Mononuclear cell (primary cell): ENCODE measurements at regions not wholly inside any gene's neighbourhood (a gene's known extent, or its start where the extent isn't known, plus 50 kb on each side); places are given as distances from the start of the nearest gene placed in this dataset.
"Not testable (repeated sequence)": the region's sequence is repeated elsewhere in the genome, so short reads cannot be mapped to it uniquely, and the experiment has no call there.

Source experiments
- H3K27me3 ChIP-seq: 2 replicates; pipeline ENCODE4 v1.6.0; 2011; ENCODE audit warnings: low read length, control low read depth; ENCODE audit not compliant: insufficient read depth
- H3K4me1 ChIP-seq: 2 replicates; pipeline ENCODE4 v1.5.1; 2011; ENCODE audit warnings: mild to moderate bottlenecking, low read length, control low read depth; ENCODE audit not compliant: insufficient read depth
- H3K4me3 ChIP-seq: 2 replicates; pipeline ENCODE4 v1.5.1; 2011; ENCODE audit warnings: mild to moderate bottlenecking, low read length, moderate library complexity
- H3K9me3 ChIP-seq: 2 replicates; pipeline ENCODE4 v1.5.1; 2011; ENCODE audit warnings: low read depth, mild to moderate bottlenecking, control low read depth, low read length

GRCh38 chr12:127146991-127147718, 1119.8 kb upstream of the TMEM132C start:
- no peak overlapping the region for H3K4me3 ChIP-seq
- no peaks in the 10 kb centered on the region for H3K9me3 ChIP-seq
- no peaks in the 10 kb centered on the region for H3K4me1 ChIP-seq
- H3K27me3 ChIP-seq, result no peaks in the 10 kb centered on the region

- Histone ChIP-seq H3K4me1 (no peaks in the 10 kb centered on the region), H3K4me3 (no peak overlapping the region), H3K9me3 (no peaks in the 10 kb centered on the region), H3K27me3 (no peaks in the 10 kb centered on the region)
Measured at GRCh38 chr12:127147724-127148123, 1119.2 kb upstream of the TMEM132C start.

GRCh38 chr12:127148318-127148717, 1118.7 kb upstream of the TMEM132C start:
- Histone ChIP-seq H3K27me3 (no peaks in the 10 kb centered on the region), H3K9me3 (no peaks in the 10 kb centered on the region), H3K4me3 (no peak overlapping the region), H3K4me1 (no peaks in the 10 kb centered on the region)

- Histone ChIP-seq H3K9me3 (no peaks in the 10 kb centered on the region), H3K27me3 (no peaks in the 10 kb centered on the region), H3K4me1 (no peaks in the 10 kb centered on the region), H3K4me3 (no peak overlapping the region)
Measured at GRCh38 chr12:127149226-127149964, 1117.6 kb upstream of the TMEM132C start.

GRCh38 chr12:127150028-127150427, 1116.9 kb upstream of the TMEM132C start:
- Histone ChIP-seq H3K4me3 (no peak overlapping the region), H3K9me3 (no peaks in the 10 kb centered on the region), H3K4me1 (no peaks in the 10 kb centered on the region), H3K27me3 (no peaks in the 10 kb centered on the region)

- no peak overlapping the region for H3K4me3 ChIP-seq
- no peaks in the 10 kb centered on the region for H3K27me3 ChIP-seq
- H3K9me3 ChIP-seq, result no peaks in the 10 kb centered on the region
- H3K4me1 ChIP-seq, result no peaks in the 10 kb centered on the region
Measured at GRCh38 chr12:127150479-127150878, 1116.5 kb upstream of the TMEM132C start.

GRCh38 chr12:127150956-127151355, 1116.0 kb upstream of the TMEM132C start:
- H3K9me3 ChIP-seq, result no peaks in the 10 kb centered on the region
- no peak overlapping the region for H3K4me3 ChIP-seq
- H3K27me3 ChIP-seq, result no peaks in the 10 kb centered on the region
- H3K4me1 ChIP-seq, result no peaks in the 10 kb centered on the region

GRCh38 chr12:127153996-127154395, 1113.0 kb upstream of the TMEM132C start:
- Histone ChIP-seq H3K9me3 (no peaks in the 10 kb centered on the region), H3K4me1 (no peaks in the 10 kb centered on the region), H3K27me3 (no peaks in the 10 kb centered on the region), H3K4me3 (no peak overlapping the region)

GRCh38 chr12:127154830-127155229, 1112.1 kb upstream of the TMEM132C start:
- H3K27me3 ChIP-seq, H3K4me1 ChIP-seq, H3K4me3 ChIP-seq, H3K9me3 ChIP-seq: not testable (repeated sequence)

- not testable (repeated sequence) for H3K9me3 ChIP-seq, H3K4me3 ChIP-seq, H3K4me1 ChIP-seq, H3K27me3 ChIP-seq
Measured at GRCh38 chr12:127155935-127156619, 1110.9 kb upstream of the TMEM132C start.

GRCh38 chr12:127157501-127158366, 1109.2 kb upstream of the TMEM132C start:
- not testable (repeated sequence) for H3K4me1 ChIP-seq, H3K27me3 ChIP-seq, H3K9me3 ChIP-seq

GRCh38 chr12:127158385-127159061, 1108.4 kb upstream of the TMEM132C start:
- H3K9me3 ChIP-seq, result no peaks in the 10 kb centered on the region
- H3K4me3 ChIP-seq, result no peak overlapping the region
- H3K27me3 ChIP-seq, result no peaks in the 10 kb centered on the region
- no peaks in the 10 kb centered on the region for H3K4me1 ChIP-seq

More at GRCh38 chr12:127157501-127158366, 1109.2 kb upstream of the TMEM132C start:
- H3K4me3 ChIP-seq, result not testable (repeated sequence)

- Histone ChIP-seq H3K9me3 (no peaks in the 10 kb centered on the region), H3K27me3 (peaks cover 9% of the 10 kb centered on the region), H3K4me1 (no peaks in the 10 kb centered on the region), H3K4me3 (no peak overlapping the region)
Measured at GRCh38 chr12:127161466-127161865, 1105.5 kb upstream of the TMEM132C start.

- Histone ChIP-seq H3K4me1 (no peaks in the 10 kb centered on the region), H3K9me3 (no peaks in the 10 kb centered on the region), H3K27me3 (peaks cover 11% of the 10 kb centered on the region), H3K4me3 (no peak overlapping the region)
Measured at GRCh38 chr12:127162307-127162706, 1104.7 kb upstream of the TMEM132C start.
